ENCODE measurements at regions not wholly inside any gene's neighbourhood (a gene's known extent, or its start where the extent isn't known, plus 50 kb on each side); places are given as distances from the start of the nearest gene placed in this dataset.

DNA sequence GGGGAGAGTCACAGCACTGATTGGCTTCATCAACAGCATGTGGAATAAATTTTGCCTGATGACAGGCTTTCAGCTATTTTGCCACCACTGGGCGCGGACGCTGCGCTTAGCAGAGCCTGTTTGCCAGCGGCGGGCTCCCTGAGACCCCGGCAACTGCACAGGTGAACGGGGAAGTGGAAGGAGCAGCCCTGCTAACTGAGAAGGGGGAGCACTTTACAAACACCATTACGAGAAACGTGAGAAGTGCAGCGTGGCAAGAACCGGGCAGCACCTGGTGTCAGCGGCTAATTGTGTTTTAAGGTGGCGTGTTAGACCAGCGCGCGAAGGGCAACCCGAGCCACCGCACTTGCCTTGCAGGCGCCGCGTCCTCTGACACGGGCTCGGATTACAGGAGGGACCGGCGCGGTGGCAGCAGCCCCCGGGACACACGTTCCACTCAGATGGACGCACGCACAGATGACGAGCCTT, 307.8 kb upstream of the ARRDC4 start (continued):
- no peak for TF ChIP-seq ZFP69B (tag by site-specific recombination; IDR thresholded peaks at IDR 0.05)
- no peak for TF ChIP-seq SCRT1 (tag by site-specific recombination; IDR thresholded peaks at IDR 0.05; ENCODE audit: borderline replicate concordance)
- peak; percentile 23; the same call in 1 of the 2 replicates for TF ChIP-seq WT1 (tag by site-specific recombination; IDR thresholded peaks at IDR 0.05)
- TF ChIP-seq, protein P1, sequence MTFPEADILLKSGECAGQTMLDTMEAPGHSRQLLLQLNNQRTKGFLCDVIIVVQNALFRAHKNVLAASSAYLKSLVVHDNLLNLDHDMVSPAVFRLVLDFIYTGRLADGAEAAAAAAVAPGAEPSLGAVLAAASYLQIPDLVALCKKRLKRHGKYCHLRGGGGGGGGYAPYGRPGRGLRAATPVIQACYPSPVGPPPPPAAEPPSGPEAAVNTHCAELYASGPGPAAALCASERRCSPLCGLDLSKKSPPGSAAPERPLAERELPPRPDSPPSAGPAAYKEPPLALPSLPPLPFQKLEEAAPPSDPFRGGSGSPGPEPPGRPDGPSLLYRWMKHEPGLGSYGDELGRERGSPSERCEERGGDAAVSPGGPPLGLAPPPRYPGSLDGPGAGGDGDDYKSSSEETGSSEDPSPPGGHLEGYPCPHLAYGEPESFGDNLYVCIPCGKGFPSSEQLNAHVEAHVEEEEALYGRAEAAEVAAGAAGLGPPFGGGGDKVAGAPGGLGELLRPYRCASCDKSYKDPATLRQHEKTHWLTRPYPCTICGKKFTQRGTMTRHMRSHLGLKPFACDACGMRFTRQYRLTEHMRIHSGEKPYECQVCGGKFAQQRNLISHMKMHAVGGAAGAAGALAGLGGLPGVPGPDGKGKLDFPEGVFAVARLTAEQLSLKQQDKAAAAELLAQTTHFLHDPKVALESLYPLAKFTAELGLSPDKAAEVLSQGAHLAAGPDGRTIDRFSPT (tag by site-specific recombination; IDR thresholded peaks at IDR 0.05): peak; percentile 89
- TF ChIP-seq, protein P2, sequence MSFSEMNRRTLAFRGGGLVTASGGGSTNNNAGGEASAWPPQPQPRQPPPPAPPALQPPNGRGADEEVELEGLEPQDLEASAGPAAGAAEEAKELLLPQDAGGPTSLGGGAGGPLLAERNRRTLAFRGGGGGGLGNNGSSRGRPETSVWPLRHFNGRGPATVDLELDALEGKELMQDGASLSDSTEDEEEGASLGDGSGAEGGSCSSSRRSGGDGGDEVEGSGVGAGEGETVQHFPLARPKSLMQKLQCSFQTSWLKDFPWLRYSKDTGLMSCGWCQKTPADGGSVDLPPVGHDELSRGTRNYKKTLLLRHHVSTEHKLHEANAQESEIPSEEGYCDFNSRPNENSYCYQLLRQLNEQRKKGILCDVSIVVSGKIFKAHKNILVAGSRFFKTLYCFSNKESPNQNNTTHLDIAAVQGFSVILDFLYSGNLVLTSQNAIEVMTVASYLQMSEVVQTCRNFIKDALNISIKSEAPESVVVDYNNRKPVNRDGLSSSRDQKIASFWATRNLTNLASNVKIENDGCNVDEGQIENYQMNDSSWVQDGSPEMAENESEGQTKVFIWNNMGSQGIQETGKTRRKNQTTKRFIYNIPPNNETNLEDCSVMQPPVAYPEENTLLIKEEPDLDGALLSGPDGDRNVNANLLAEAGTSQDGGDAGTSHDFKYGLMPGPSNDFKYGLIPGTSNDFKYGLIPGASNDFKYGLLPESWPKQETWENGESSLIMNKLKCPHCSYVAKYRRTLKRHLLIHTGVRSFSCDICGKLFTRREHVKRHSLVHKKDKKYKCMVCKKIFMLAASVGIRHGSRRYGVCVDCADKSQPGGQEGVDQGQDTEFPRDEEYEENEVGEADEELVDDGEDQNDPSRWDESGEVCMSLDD (tag by site-specific recombination; IDR thresholded peaks at IDR 0.05): 0 out of 2 replicates have a peak, but pooled peaks have one; percentile 37
- no peak for TF ChIP-seq ZNF548 (tag by site-specific recombination; IDR thresholded peaks at IDR 0.05)
- TF ChIP-seq ZNF623 (tag by site-specific recombination; IDR thresholded peaks at IDR 0.05): no peak
- TF ChIP-seq, protein P3, sequence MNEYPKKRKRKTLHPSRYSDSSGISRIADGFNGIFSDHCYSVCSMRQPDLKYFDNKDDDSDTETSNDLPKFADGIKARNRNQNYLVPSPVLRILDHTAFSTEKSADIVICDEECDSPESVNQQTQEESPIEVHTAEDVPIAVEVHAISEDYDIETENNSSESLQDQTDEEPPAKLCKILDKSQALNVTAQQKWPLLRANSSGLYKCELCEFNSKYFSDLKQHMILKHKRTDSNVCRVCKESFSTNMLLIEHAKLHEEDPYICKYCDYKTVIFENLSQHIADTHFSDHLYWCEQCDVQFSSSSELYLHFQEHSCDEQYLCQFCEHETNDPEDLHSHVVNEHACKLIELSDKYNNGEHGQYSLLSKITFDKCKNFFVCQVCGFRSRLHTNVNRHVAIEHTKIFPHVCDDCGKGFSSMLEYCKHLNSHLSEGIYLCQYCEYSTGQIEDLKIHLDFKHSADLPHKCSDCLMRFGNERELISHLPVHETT (tag by site-specific recombination; IDR thresholded peaks at IDR 0.05): no peak

DNA sequence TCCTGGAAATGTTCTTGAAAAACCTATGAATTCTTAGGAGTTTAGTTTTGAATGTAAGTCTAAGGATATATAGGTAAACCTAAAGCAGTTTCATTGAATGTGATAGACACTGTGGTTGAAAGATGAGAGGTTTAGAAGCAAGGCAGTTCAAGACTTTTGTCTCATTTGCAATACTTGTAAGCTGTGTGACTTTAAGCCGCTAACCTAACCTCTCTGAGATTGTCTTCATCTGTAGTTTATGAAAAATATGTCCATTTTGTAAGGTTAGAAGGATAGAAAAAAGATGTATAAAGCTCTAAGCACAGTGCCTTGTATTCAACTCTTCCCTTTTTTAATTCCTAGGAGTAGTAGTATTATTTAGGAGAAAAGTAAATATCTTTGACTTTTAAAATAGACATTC, 306.6 kb upstream of the ARRDC4 start:
- peaks cover 12% of the 10 kb centered on the region for H3K4me1 ChIP-seq (ENCODE audit: control insufficient read depth, insufficient read depth, low read length)
- POLR2A ChIA-PET: no interaction called here
- no peaks in the 10 kb centered on the region for H3K9me3 ChIP-seq (ENCODE audit: control insufficient read depth, insufficient read depth, low read depth, low read length)
- no peak for TF ChIP-seq ZNF658 (tag by site-specific recombination; IDR thresholded peaks at IDR 0.05)
- TF ChIP-seq ZNF223 (tag by site-specific recombination; IDR thresholded peaks at IDR 0.05): no peak
- no peak for TF ChIP-seq ZNF10 (tag by site-specific recombination; IDR thresholded peaks at IDR 0.05)
- TF ChIP-seq ZNF2 (tag by site-specific recombination; IDR thresholded peaks at IDR 0.05): no peak
- no peak for TF ChIP-seq ZNF426 (tag by site-specific recombination; IDR thresholded peaks at IDR 0.05)
- no peak for TF ChIP-seq ZNF777 (tag by site-specific recombination; IDR thresholded peaks at IDR 0.05; ENCODE audit: borderline replicate concordance)
- TF ChIP-seq ZNF433 (tag by site-specific recombination; IDR thresholded peaks at IDR 0.05; ENCODE audit: low read depth): no peak
- no peak for TF ChIP-seq ZNF133 (tag by site-specific recombination; IDR thresholded peaks at IDR 0.05)
- no peaks in the 10 kb centered on the region for H3K36me3 ChIP-seq (ENCODE audit: control insufficient read depth in 2 of 2, insufficient read depth in 1 of 2, low read length in 2 of 2)
- CTCF ChIA-PET: no interaction called here
- no peak overlapping the region for H3K4me3 ChIP-seq (ENCODE audit: low read depth, low read length)
- H3K27ac ChIP-seq (ENCODE audit: extremely low read depth, low read depth, low read length): no peak overlapping the region

DNA sequence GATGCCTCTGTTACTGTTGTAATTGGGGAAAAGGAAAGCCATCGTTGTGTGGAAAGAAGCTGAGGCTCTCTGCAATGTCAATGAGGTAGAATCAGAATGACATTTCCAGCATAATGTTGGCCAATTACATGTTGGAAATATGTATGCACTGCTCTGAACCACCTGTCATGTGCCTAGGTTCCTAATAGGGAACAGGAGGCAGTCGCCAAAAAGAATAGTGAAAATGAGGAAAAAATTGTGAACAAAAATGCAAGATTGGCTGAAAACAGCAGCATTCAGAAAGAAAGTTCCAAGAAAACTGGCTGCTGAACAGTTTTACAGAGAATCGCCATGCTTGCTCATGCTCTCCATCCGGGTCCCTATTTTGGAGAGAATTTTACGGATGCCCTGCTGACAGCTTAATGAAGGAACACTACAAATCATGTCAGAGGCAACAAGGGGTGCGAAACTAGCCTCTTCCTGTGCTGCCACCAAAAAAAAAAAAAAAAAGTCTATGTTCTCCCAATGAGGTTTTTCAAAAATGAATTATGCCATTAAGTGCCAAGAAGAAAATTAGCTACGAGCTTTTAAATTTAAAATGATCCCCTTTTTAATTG, 305.9 kb upstream of the ARRDC4 start:
- H3K4me3 ChIP-seq (ENCODE audit: low read depth, low read length): no peak overlapping the region
- CTCF ChIA-PET: no interaction called here
- no peak for TF ChIP-seq ZNF416 (tag by site-specific recombination; IDR thresholded peaks at IDR 0.05)
- no peak for TF ChIP-seq ZNF112 (tag by site-specific recombination; IDR thresholded peaks at IDR 0.05)
- TF ChIP-seq, protein P4, sequence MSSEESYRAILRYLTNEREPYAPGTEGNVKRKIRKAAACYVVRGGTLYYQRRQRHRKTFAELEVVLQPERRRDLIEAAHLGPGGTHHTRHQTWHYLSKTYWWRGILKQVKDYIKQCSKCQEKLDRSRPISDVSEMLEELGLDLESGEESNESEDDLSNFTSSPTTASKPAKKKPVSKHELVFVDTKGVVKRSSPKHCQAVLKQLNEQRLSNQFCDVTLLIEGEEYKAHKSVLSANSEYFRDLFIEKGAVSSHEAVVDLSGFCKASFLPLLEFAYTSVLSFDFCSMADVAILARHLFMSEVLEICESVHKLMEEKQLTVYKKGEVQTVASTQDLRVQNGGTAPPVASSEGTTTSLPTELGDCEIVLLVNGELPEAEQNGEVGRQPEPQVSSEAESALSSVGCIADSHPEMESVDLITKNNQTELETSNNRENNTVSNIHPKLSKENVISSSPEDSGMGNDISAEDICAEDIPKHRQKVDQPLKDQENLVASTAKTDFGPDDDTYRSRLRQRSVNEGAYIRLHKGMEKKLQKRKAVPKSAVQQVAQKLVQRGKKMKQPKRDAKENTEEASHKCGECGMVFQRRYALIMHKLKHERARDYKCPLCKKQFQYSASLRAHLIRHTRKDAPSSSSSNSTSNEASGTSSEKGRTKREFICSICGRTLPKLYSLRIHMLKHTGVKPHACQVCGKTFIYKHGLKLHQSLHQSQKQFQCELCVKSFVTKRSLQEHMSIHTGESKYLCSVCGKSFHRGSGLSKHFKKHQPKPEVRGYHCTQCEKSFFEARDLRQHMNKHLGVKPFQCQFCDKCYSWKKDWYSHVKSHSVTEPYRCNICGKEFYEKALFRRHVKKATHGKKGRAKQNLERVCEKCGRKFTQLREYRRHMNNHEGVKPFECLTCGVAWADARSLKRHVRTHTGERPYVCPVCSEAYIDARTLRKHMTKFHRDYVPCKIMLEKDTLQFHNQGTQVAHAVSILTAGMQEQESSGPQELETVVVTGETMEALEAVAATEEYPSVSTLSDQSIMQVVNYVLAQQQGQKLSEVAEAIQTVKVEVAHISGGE (tag by site-specific recombination; conservative IDR thresholded peaks at IDR 0.05; ENCODE audit: low read depth): no peak
- TF ChIP-seq ZBTB21 (tag by site-specific recombination; IDR thresholded peaks at IDR 0.05): no peak
- TF ChIP-seq ZNF791 (tag by site-specific recombination; IDR thresholded peaks at IDR 0.05): no peak
- TF ChIP-seq MZF1 (tag by site-specific recombination; IDR thresholded peaks at IDR 0.05; ENCODE audit: borderline replicate concordance): no peak
- TF ChIP-seq, protein P5, sequence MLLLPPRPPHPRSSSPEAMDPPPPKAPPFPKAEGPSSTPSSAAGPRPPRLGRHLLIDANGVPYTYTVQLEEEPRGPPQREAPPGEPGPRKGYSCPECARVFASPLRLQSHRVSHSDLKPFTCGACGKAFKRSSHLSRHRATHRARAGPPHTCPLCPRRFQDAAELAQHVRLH (tag by site-specific recombination; IDR thresholded peaks at IDR 0.05): no peak
- no peak for TF ChIP-seq ZNF600 (tag by site-specific recombination; IDR thresholded peaks at IDR 0.05)
- TF ChIP-seq ZSCAN16 (tag by site-specific recombination; IDR thresholded peaks at IDR 0.05): no peak

More for the DNA sequence above, 305.9 kb upstream of the ARRDC4 start:
- peaks cover 12% of the 10 kb centered on the region for H3K4me1 ChIP-seq (ENCODE audit: control insufficient read depth, insufficient read depth, low read length)
- POLR2A ChIA-PET: no interaction called here
- no peak overlapping the region for H3K27ac ChIP-seq (ENCODE audit: extremely low read depth, low read depth, low read length)
- H3K36me3 ChIP-seq (ENCODE audit: control insufficient read depth in 2 of 2, insufficient read depth in 1 of 2, low read length in 2 of 2): no peaks in the 10 kb centered on the region
- H3K9me3 ChIP-seq (ENCODE audit: control insufficient read depth, insufficient read depth, low read depth, low read length): no peaks in the 10 kb centered on the region

Measured in HEK293 (cell line).